LHCN-M2 (cell line): ENCODE measurements at regions not wholly inside any gene's neighbourhood (a gene's known extent, or its start where the extent isn't known, plus 50 kb on each side); places are given as distances from the start of the nearest gene placed in this dataset.
A peak's percentile ranks its signal among the peaks of the same experiment; 100 is the strongest.

Source experiments
- DNase-seq: peaks from one replicate; pipeline ENCODE4 v3.0.0-alpha.2; 2012; ENCODE audit warnings: low read depth

DNA sequence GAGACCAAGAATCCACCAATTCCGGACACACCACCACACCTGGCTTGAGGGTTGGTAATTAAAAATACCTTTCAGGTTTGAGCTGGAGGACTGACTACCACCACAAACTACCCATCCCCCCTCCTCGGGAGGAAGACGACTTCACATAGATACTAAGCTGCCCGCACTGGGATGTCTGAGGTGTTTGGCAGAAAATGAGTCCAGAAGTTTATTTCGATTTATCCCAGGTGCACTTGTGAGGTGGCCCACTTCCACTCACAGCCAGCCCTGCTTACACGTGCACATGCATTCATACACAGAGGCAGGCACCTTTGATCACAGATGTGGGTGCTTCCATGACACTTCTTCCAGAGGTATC is 187.1 kb downstream of the ID4 start:
- no peak for DNase-seq

DNA sequence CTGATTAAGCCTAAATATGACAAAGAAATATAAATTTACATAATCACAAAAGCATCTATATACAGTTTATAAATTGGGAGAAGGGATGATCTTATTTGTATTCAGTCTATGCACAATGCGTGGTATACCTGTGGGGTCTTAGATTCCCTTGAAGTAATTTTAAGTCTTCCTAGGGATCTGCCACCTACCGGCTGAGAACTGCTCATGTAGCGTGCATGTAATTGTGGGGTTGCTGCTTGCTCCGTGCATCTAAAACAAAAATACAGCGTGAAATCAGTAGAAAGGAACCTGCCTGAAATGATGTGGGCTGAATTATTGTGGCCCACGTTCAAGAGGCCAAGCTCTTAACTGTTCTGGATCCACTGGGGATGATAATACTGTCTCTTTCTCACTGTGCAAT is 187.3 kb downstream of the MBOAT1 start:
- no peak for DNase-seq

DNA sequence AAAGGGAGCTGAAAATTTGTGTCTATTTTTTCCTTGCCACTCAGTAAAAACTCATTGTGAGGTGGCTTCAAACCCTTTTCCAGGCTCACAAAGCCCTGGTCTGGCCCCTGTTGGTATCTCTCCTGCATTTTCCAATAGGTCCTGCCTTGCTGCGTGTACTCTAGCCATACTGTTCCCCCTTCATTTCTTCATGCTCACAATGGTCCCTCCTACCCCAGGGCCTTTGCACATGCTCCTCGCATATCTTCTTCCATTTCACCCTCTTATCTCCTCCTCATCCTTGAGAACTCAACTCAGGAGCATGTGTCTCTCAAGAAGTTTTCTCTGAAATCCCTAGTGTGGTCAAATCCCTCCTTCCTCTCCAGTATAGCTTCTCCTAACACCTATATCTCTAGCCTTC is 186.6 kb downstream of the MBOAT1 start:
- DNase-seq, result no peak

DNA sequence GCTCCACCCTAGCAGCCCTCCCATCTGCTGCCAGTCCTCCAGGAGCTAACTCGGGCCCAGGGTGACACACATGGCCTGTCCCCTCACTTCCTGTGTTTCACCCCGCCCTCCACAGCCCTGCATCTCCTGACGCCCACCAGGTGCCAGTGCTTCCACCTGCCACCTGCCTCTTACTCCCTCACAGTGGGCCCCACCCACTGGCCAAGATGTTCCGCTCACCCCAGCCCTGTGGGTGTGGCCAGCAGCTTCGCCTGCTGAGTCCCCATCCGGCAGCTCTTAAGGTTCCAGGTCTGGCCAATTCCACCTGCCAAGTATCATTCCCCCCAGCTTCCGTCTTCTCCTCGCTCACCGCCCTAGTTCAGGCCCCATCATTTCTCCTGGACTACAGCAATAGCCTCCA is 184.1 kb downstream of the MBOAT1 start:
- DNase-seq, result no peak

DNA sequence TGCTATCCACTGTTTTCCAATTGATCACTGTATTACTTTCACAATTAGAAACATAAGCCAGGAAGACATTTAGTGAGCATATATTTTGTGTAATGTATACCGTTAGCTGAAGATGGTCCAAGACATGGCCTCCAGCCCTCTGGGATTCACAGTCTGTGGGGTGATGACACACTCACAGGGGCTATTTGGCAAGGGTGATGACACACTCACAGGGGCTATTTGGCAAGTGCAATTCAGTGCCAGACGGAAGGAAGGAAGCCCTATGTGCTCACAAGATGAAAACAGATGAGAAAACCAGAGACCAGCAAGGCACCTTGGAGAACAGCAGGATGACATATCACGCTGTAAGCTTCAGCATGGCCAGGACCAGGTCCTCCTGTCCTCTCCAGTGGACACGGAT is 183.7 kb downstream of the MBOAT1 start:
- no peak for DNase-seq

DNA sequence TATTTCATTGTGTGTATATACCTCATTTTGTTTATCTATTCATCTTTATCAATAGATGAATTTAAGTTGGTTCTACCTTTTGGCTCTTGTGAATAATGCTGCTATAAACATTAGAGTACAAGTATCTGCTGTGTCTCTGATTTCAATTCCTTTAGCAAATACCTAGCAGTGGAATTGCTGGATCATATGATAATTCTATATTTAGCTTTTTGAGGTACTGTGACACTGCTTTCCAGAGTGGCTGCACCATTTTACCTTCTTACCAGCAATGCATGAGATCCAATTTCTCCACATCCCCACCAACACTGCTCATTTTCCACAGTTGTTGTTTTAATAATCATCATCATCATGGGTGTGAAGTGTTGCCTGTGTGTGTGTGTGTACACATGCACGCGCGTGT is 182.3 kb downstream of the MBOAT1 start:
- no peak for DNase-seq

DNA sequence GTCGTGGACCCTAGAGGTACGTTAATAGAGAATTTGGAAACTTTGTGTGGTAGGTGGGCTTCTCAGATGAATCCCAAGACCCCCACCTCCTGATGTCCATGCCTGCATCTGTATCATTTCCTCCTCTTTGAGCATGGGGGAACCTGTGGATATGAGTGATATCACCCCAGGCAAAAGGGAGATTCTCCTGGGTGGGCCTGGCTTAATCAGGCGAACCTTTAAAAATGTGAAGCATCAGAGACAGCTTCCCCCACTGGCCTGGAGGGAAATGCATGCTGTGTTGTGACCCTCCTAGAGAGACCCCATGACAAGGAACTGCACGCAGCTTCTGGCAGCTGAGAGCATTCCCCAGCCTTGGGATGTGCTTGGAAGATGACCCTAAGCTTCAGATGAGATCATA is 180.9 kb downstream of the MBOAT1 start:
- no peak for DNase-seq

DNA sequence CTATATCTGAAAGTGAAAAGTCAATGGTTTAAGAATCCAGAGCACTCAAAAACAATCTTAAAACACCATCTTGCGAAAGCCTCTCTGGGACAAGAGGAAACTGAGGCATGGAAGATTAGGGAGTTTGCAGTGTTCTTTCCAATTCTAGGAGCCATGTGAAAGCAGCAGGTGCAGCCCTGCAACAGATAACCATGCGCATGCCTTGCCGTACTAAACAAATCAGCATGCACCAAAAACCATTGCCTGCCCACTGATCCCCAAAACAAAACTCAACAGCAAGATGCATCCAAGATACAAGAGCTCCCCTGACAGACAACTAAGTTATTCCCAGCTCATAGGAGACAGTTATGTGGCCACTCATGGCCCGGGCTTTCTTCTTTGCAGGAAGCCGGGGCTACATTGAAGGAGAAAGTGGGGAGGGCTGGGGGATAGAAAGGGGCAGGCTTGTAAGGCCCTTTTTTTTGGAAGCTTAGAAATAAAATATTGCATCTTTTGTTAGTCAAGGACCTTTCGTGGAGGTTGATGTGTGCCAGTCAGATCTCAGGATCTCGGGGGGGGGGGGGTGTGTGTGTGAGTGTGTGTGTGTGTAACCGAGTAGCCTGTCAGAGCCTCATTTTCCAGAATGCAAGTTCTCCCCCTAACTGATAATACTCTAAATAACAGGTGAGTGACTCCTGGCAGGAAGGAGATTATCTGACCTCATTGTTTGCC is 178.4 kb downstream of the MBOAT1 start:
- DNase-seq, result no peak

DNA sequence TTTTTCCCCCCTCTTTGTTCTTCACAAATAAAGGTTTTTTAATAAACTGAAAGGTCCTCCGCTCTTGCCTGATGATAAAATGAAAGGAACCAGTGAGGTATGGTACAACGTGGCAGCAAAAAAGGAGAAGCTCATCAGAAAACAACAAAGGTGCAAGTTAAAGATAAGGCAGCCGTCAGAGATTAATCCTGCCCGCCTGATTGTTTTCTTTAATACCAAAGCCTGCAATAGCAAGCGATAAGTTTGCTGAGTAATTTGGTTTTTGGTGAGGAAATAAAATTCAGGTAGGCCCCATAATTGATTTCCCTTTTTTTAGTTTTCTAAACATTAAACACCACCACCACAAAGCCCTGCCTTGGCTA is 177.9 kb downstream of the MBOAT1 start:
- DNase-seq, result no peak

DNA sequence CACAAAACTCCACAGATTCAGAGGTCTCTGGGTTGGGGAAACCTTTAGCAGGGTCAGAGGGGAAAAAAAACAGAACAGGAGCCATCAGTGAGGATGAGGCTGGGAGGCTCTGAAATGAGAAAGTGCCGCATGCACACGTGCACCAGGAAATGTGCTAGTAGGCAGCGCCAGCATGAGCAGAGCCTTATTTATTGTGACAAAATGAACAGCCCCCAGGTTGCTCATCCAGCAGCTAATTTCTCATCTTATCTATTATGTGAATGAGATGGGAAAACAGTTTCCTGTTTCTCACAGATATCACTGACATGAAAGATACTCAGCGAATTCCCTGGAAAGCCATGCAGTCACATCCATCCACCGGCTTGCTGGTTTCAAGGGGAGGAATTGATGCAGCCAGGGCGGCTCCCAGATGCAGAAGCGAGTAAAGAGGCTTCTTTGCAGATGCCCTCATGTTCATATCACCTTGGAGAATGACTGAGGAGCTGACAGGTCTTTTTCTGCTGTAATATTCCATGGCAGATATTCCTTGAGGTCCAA is 176.1 kb downstream of the MBOAT1 start:
- no peak for DNase-seq

DNA sequence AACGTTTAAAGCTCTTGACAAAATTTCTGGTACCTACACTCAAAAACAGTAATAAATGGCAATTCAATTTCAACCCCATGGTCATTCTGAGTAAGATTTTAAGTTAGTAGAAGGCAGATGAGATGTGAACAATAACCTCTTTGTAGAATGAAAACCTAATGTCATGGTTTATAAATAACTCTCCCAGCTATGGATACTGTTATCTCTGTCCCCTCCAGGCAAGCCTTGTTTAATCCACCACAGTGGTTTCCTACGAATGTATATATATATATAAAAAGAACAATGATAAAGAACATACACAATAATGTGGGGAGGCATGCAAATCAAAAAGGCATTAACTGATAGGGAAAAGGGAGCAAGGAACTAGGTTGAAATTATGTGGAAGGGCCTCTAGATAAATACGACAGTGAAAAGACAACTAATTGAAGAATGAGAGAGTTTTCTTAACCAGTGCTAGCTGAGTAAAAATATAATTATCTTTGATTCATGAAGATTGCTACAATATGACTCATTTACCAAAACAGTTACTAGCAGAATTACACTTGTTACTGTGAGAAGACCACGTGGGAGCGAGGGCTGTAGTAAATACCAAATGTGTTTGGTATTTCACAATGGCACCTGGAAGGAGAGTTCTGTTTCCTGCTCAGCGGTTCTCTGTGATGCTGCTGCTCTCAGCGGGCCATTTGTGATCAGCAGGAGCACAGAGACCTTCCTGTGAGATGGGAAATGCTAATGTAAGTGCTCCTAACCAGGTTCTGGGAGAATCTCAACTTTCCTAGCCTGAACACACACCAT is 173.7 kb downstream of the MBOAT1 start:
- peak; percentile 1 for DNase-seq

DNA sequence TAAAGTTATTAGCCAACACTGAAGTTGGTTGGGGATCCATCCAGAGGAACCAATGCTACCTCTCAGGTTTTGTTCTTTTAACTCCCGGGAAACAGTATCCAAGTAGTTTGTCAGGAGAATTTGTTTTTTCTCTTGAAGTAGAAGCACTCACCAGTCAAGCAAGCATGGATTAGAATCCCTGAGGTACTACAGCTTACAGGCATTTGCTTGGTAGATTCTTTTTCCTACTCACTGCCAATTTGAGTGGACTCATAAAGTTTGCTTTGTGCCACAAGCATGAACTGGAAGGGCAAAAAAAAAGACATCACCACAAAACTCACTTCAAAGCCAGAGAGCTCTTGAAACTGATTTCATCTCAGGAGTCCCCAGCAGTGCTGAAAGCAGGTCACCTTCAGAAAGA is 167.4 kb downstream of the MBOAT1 start:
- no peak for DNase-seq
